ENCODE measurements at regions not wholly inside any gene's neighbourhood (a gene's known extent, or its start where the extent isn't known, plus 50 kb on each side); places are given as distances from the start of the nearest gene placed in this dataset.

DNA sequence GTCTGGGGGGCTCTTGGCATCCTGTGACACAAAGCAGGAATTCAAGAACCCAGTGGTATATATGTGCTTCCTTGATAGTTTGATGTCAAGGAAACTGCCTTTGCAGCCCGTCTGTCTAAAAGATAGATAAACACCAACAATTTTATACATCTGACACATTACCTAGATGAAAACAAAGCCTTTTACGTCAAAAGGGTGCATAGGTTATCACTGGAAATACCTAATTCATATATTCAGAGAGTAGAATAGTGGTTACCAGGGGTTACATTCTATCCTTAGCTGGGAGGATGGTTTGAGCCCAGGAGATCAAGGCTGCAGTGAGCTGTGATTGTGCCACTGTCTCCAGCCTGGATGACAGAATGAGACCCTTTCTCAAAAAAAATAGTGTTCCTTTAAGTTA, 356.9 kb upstream of the RASGRP1 start:
- no peak overlapping the region for H3K27ac ChIP-seq (ENCODE audit: low read depth, low read length, poor library complexity, severe bottlenecking)
- no peaks in the 10 kb centered on the region for H3K9me2 ChIP-seq (ENCODE audit: low read depth, low read length)
- H3K79me2 ChIP-seq (ENCODE audit: insufficient read depth, low read length): no peaks in the 10 kb centered on the region
- no peak overlapping the region for H3K4me3 ChIP-seq (ENCODE audit: low read depth, low read length, poor library complexity, severe bottlenecking)
- no peak overlapping the region for H2AFZ ChIP-seq (ENCODE audit: low read length)
- no peaks in the 10 kb centered on the region for H3K36me3 ChIP-seq (ENCODE audit: insufficient read depth, low read length)
- no peak overlapping the region for H3K4me2 ChIP-seq (ENCODE audit: low read length)
- no peaks in the 10 kb centered on the region for H3K4me1 ChIP-seq (ENCODE audit: insufficient read depth, low read length, severe bottlenecking)
- TF ChIP-seq, protein P1, sequence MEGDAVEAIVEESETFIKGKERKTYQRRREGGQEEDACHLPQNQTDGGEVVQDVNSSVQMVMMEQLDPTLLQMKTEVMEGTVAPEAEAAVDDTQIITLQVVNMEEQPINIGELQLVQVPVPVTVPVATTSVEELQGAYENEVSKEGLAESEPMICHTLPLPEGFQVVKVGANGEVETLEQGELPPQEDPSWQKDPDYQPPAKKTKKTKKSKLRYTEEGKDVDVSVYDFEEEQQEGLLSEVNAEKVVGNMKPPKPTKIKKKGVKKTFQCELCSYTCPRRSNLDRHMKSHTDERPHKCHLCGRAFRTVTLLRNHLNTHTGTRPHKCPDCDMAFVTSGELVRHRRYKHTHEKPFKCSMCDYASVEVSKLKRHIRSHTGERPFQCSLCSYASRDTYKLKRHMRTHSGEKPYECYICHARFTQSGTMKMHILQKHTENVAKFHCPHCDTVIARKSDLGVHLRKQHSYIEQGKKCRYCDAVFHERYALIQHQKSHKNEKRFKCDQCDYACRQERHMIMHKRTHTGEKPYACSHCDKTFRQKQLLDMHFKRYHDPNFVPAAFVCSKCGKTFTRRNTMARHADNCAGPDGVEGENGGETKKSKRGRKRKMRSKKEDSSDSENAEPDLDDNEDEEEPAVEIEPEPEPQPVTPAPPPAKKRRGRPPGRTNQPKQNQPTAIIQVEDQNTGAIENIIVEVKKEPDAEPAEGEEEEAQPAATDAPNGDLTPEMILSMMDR (IDR thresholded peaks at IDR 0.05; ENCODE audit: low read length): no peak
- no peak for TF ChIP-seq EZH2 (IDR thresholded peaks at IDR 0.05; ENCODE audit: borderline replicate concordance, low read length)
- no peaks in the 10 kb centered on the region for H3K27me3 ChIP-seq (ENCODE audit: insufficient read depth, low read length)
- no peaks in the 10 kb centered on the region for H3K9me3 ChIP-seq (ENCODE audit: low read length)
- H3K9ac ChIP-seq (ENCODE audit: low read length): no peak overlapping the region
- no peaks in the 10 kb centered on the region for H3F3A ChIP-seq (ENCODE audit: insufficient read depth, low read length)
- no peaks in the 10 kb centered on the region for H4K20me1 ChIP-seq (ENCODE audit: insufficient read depth, low read length)

DNA sequence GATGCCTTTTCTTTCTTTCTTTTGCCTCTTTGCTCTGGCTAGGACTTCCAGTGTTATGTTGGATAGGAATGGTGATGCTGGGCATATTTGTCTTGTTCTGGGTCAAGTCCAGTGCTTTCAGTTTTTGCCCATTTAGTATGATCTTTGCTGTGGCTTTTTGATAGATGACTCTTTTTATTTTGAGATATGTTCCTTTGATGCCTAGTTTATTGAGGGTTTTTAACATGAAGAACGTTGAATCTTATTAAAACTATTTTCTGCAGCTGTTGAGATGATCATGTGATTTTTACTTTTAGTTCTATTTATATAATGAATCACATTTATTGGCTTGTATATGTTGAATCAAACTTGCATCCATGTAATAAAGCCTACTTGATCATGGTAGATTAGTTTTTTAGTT, 363.8 kb upstream of the RASGRP1 start:
- no peaks in the 10 kb centered on the region for H3K9me3 ChIP-seq (ENCODE audit: low read length)
- H3K27me3 ChIP-seq (ENCODE audit: insufficient read depth, low read length): no peaks in the 10 kb centered on the region

DNA sequence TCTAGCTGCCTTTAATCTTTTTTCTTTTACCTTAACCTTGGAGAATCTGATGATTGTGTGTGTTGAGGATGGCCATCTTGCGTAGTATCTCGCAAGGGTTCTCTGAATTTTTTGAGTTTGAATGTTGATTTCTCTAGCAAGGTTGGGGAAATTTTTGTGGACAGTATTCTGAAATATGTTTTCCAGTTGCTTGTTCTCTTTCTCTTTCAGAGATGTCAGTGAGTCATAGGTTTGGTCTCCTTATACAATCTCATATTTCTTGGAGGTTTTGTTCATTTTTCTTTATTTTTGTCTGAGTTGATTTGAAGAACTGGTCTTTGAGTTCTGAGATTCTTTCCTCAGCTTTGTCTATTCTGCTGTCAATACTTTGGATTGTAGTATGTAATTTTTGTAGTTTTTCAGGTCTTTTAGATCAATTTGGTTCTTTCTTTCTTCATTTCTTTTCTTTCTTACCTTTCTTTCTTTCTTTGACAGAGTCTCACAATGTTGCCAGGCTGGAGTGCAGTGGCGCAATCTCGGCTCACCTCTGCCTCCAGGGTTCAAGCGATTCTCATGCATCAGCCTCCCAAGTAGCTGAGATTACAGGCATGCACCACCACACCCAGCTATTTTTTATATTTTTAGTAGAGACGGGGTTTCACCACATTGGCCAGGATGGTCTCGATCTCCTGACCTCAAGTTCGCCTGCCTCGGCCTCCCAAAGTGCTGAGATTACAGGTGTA, 366.4 kb upstream of the RASGRP1 start:
- H2AFZ ChIP-seq (ENCODE audit: low read length): no peak overlapping the region

More for the DNA sequence above, 363.8 kb upstream of the RASGRP1 start:
- Histone ChIP-seq H2AFZ (ENCODE audit: low read length) (no peak overlapping the region), H3F3A (ENCODE audit: insufficient read depth, low read length) (no peaks in the 10 kb centered on the region), H3K79me2 (ENCODE audit: insufficient read depth, low read length) (no peaks in the 10 kb centered on the region), H3K27ac (ENCODE audit: low read depth, low read length, poor library complexity, severe bottlenecking) (no peak overlapping the region), H3K4me2 (ENCODE audit: low read length) (no peak overlapping the region), H3K36me3 (ENCODE audit: insufficient read depth, low read length) (no peaks in the 10 kb centered on the region), H4K20me1 (ENCODE audit: insufficient read depth, low read length) (no peaks in the 10 kb centered on the region), H3K9me2 (ENCODE audit: low read depth, low read length) (no peaks in the 10 kb centered on the region), H3K4me3 (ENCODE audit: low read depth, low read length, poor library complexity, severe bottlenecking) (no peak overlapping the region), H3K9ac (ENCODE audit: low read length) (no peak overlapping the region), H3K4me1 (ENCODE audit: insufficient read depth, low read length, severe bottlenecking) (no peaks in the 10 kb centered on the region)
- TF ChIP-seq, protein P1 (IDR thresholded peaks at IDR 0.05; ENCODE audit: low read length): no peak
- TF ChIP-seq EZH2 (IDR thresholded peaks at IDR 0.05; ENCODE audit: borderline replicate concordance, low read length): no peak

More for the DNA sequence above, 366.4 kb upstream of the RASGRP1 start:
- TF ChIP-seq EZH2 (IDR thresholded peaks at IDR 0.05; ENCODE audit: borderline replicate concordance, low read length): no peak
- TF ChIP-seq, protein P1 (IDR thresholded peaks at IDR 0.05; ENCODE audit: low read length): no peak
- H3K4me2 ChIP-seq (ENCODE audit: low read length): no peak overlapping the region
- H3K27ac ChIP-seq (ENCODE audit: low read depth, low read length, poor library complexity, severe bottlenecking): no peak overlapping the region
- no peaks in the 10 kb centered on the region for H3K79me2 ChIP-seq (ENCODE audit: insufficient read depth, low read length)
- no peaks in the 10 kb centered on the region for H4K20me1 ChIP-seq (ENCODE audit: insufficient read depth, low read length)
- no peaks in the 10 kb centered on the region for H3K9me3 ChIP-seq (ENCODE audit: low read length)
- H3K36me3 ChIP-seq (ENCODE audit: insufficient read depth, low read length): no peaks in the 10 kb centered on the region
- H3K4me3 ChIP-seq (ENCODE audit: low read depth, low read length, poor library complexity, severe bottlenecking): no peak overlapping the region
- H3K4me1 ChIP-seq (ENCODE audit: insufficient read depth, low read length, severe bottlenecking): no peaks in the 10 kb centered on the region
- no peaks in the 10 kb centered on the region for H3K9me2 ChIP-seq (ENCODE audit: low read depth, low read length)
- H3K27me3 ChIP-seq (ENCODE audit: insufficient read depth, low read length): no peaks in the 10 kb centered on the region
- no peaks in the 10 kb centered on the region for H3F3A ChIP-seq (ENCODE audit: insufficient read depth, low read length)
- no peak overlapping the region for H3K9ac ChIP-seq (ENCODE audit: low read length)
